Endothelial cell (in vitro differentiated cells): ENCODE measurements at regions not wholly inside any gene's neighbourhood (a gene's known extent, or its start where the extent isn't known, plus 50 kb on each side); places are given as distances from the start of the nearest gene placed in this dataset.

ENCODE experiments used
- DNase-seq: peaks from one replicate; pipeline ENCODE4 v3.0.0; 2021; ENCODE audit warnings: low spot score
- H3K27ac Mint-ChIP-seq: one replicate; pipeline ENCODE4 v1.8.0; 2021; ENCODE audit warnings: mixed read lengths, inconsistent platforms; ENCODE audit not compliant: unreplicated experiment
- H3K27me3 Mint-ChIP-seq: one replicate; pipeline ENCODE4 v1.8.0; 2021; ENCODE audit warnings: mild to moderate bottlenecking, moderate library complexity, mixed read lengths, inconsistent platforms; ENCODE audit not compliant: unreplicated experiment
- H3K36me3 Mint-ChIP-seq: one replicate; pipeline ENCODE4 v1.8.0; 2021; ENCODE audit warnings: mild to moderate bottlenecking, low read depth, mixed read lengths, inconsistent platforms; ENCODE audit not compliant: unreplicated experiment
- H3K4me1 Mint-ChIP-seq: one replicate; pipeline ENCODE4 v1.8.0; 2021; ENCODE audit warnings: mild to moderate bottlenecking, mixed read lengths, inconsistent platforms; ENCODE audit not compliant: unreplicated experiment
- H3K4me3 Mint-ChIP-seq: one replicate; pipeline ENCODE4 v1.8.0; 2021; ENCODE audit warnings: mild to moderate bottlenecking, mixed read lengths, inconsistent platforms; ENCODE audit not compliant: unreplicated experiment
- H3K9me3 Mint-ChIP-seq: one replicate; pipeline ENCODE4 v1.8.0; 2021; ENCODE audit warnings: mixed read lengths, inconsistent platforms; ENCODE audit not compliant: unreplicated experiment
- CTCF ChIP-seq: fragments of 200-600 bp; sonication (generic); IDR thresholded peaks from one replicate; pipeline ENCODE4 v1.5.0; 2021; ENCODE audit warnings: antibody characterized with exemption; ENCODE audit not compliant: unreplicated experiment

- Mint-ChIP-seq H3K27ac (no peak overlapping the region), H3K4me3 (no peak overlapping the region), H3K27me3 (peaks cover under 1% of the 10 kb centered on the region)
These were observed 544.8 kb upstream of the CAMK1G start for GRCh38 chr1:209038735-209039134.

GRCh38 chr1:209040351-209040750 is 543.2 kb upstream of the CAMK1G start:
- no peaks in the 10 kb centered on the region for H3K4me1 Mint-ChIP-seq
- no peak overlapping the region for H3K4me3 Mint-ChIP-seq
- H3K36me3 Mint-ChIP-seq, result no peaks in the 10 kb centered on the region
- no peak for DNase-seq
- H3K27me3 Mint-ChIP-seq, result peaks cover 1% of the 10 kb centered on the region
- no peaks in the 10 kb centered on the region for H3K9me3 Mint-ChIP-seq
- H3K27ac Mint-ChIP-seq, result no peak overlapping the region
- no peak for TF ChIP-seq CTCF

More at GRCh38 chr1:209038735-209039134, 544.8 kb upstream of the CAMK1G start:
- Mint-ChIP-seq H3K9me3 (no peaks in the 10 kb centered on the region), H3K36me3 (no peaks in the 10 kb centered on the region), H3K4me1 (no peaks in the 10 kb centered on the region)
- DNase-seq, result no peak
- TF ChIP-seq CTCF, result no peak

- DNase-seq, result no peak
- Mint-ChIP-seq H3K4me1 (no peaks in the 10 kb centered on the region), H3K4me3 (no peak overlapping the region), H3K27ac (no peak overlapping the region), H3K36me3 (no peaks in the 10 kb centered on the region), H3K27me3 (peaks cover 1% of the 10 kb centered on the region), H3K9me3 (no peaks in the 10 kb centered on the region)
- no peak for TF ChIP-seq CTCF
These were observed 541.6 kb upstream of the CAMK1G start for GRCh38 chr1:209041927-209042326.

GRCh38 chr1:209042413-209042812 is 541.1 kb upstream of the CAMK1G start:
- peaks cover 1% of the 10 kb centered on the region for H3K27me3 Mint-ChIP-seq
- H3K27ac Mint-ChIP-seq, result no peak overlapping the region
- no peaks in the 10 kb centered on the region for H3K36me3 Mint-ChIP-seq
- no peak overlapping the region for H3K4me3 Mint-ChIP-seq
- TF ChIP-seq CTCF, result no peak
- no peak for DNase-seq
- no peaks in the 10 kb centered on the region for H3K9me3 Mint-ChIP-seq
- H3K4me1 Mint-ChIP-seq, result no peaks in the 10 kb centered on the region

- Mint-ChIP-seq H3K27me3 (peaks cover 1% of the 10 kb centered on the region), H3K27ac (no peak overlapping the region)
These were observed 538.0 kb upstream of the CAMK1G start for GRCh38 chr1:209045331-209046057.

More at GRCh38 chr1:209045331-209046057, 538.0 kb upstream of the CAMK1G start:
- H3K9me3 Mint-ChIP-seq, result no peaks in the 10 kb centered on the region
- no peak overlapping the region for H3K4me3 Mint-ChIP-seq
- no peaks in the 10 kb centered on the region for H3K4me1 Mint-ChIP-seq
- no peak for TF ChIP-seq CTCF
- DNase-seq, result no peak
- H3K36me3 Mint-ChIP-seq, result no peaks in the 10 kb centered on the region
